Upper lobe of right lung (tissue), 1 donor: ENCODE measurements at regions not wholly inside any gene's neighbourhood (a gene's known extent, or its start where the extent isn't known, plus 50 kb on each side); places are given as distances from the start of the nearest gene placed in this dataset.

ENCODE experiments used
- ATAC-seq: fragments of 200-7000 bp; cut with Tn5 transposase; one replicate; pipeline ENCODE4 v1.9.1; 2020; ENCODE audit warnings: mild to moderate bottlenecking, moderate library complexity
- DNase-seq: peaks from one replicate; pipeline ENCODE4 v3.0.0-alpha.2; 2020
- H3K27ac ChIP-seq: fragments of 200-600 bp; one replicate; pipeline ENCODE4 v1.8.0; 2022
- H3K27me3 ChIP-seq: fragments of 200-600 bp; one replicate; pipeline ENCODE4 v1.8.0; 2022; ENCODE audit warnings: mild to moderate bottlenecking
- H3K36me3 ChIP-seq: fragments of 200-600 bp; one replicate; pipeline ENCODE4 v1.8.0; 2022
- H3K4me1 ChIP-seq: fragments of 200-600 bp; one replicate; pipeline ENCODE4 v1.8.0; 2022
- H3K4me3 ChIP-seq: fragments of 200-600 bp; one replicate; pipeline ENCODE4 v1.8.0; 2022; ENCODE audit warnings: mild to moderate bottlenecking
- H3K9me3 ChIP-seq: fragments of 200-600 bp; one replicate; pipeline ENCODE4 v1.8.0; 2022
- CTCF ChIP-seq: fragments of 200-600 bp; IDR thresholded peaks from one replicate; pipeline ENCODE4 v1.8.0; 2022; ENCODE audit warnings: antibody characterized with exemption
- intact Hi-C: fragments of 100-400 bp; cut with DNase I; formaldehyde crosslinking; loops from one replicate; pipeline ENCODE4 v1.11.0; 2022
- donor health status: DM: no; HTN: yes; CAD: no; lungs with severe emphysema.

- no peaks in the 10 kb centered on the region for H3K36me3 ChIP-seq
- H3K4me1 ChIP-seq, result no peaks in the 10 kb centered on the region
- no peak for ATAC-seq
- intact Hi-C loops, result no loop called here
- H3K27ac ChIP-seq, result no peak overlapping the region
- no peak for TF ChIP-seq CTCF
- DNase-seq, result no peak
- no peak overlapping the region for H3K4me3 ChIP-seq
- H3K9me3 ChIP-seq, result no peaks in the 10 kb centered on the region
- peaks cover 4% of the 10 kb centered on the region for H3K27me3 ChIP-seq
These were observed 93.9 kb upstream of the VIPR2 start for GRCh38 chr7:159238541-159238940.

- Histone ChIP-seq H3K4me1 (no peaks in the 10 kb centered on the region), H3K36me3 (no peaks in the 10 kb centered on the region), H3K27me3 (peaks cover 4% of the 10 kb centered on the region), H3K27ac (no peak overlapping the region), H3K4me3 (no peak overlapping the region), H3K9me3 (no peaks in the 10 kb centered on the region)
- intact Hi-C loops, result no loop called here
- DNase-seq (no peak), ATAC-seq (no peak)
- TF ChIP-seq CTCF, result no peak
These were observed 92.5 kb upstream of the VIPR2 start for GRCh38 chr7:159237022-159237653.

GRCh38 chr7:159231017-159231416, 86.3 kb upstream of the VIPR2 start:
- DNase-seq (no peak), ATAC-seq (no peak)
- intact Hi-C loops, result no loop called here
- TF ChIP-seq CTCF, result no peak
- no peak overlapping the region for H3K4me3 ChIP-seq
- no peaks in the 10 kb centered on the region for H3K9me3 ChIP-seq
- H3K27ac ChIP-seq, result no peak overlapping the region
- peaks cover 4% of the 10 kb centered on the region for H3K27me3 ChIP-seq
- H3K4me1 ChIP-seq, result no peaks in the 10 kb centered on the region
- no peaks in the 10 kb centered on the region for H3K36me3 ChIP-seq

GRCh38 chr7:159229683-159230475, 85.2 kb upstream of the VIPR2 start:
- no peaks in the 10 kb centered on the region for H3K4me1 ChIP-seq
- DNase-seq, result no peak
- no peak for ATAC-seq
- no peak for TF ChIP-seq CTCF
- intact Hi-C loops, result no loop called here
- no peaks in the 10 kb centered on the region for H3K36me3 ChIP-seq
- no peak overlapping the region for H3K27ac ChIP-seq
- H3K27me3 ChIP-seq, result peaks cover 4% of the 10 kb centered on the region
- H3K9me3 ChIP-seq, result no peaks in the 10 kb centered on the region
- no peak overlapping the region for H3K4me3 ChIP-seq

- no peaks in the 10 kb centered on the region for H3K36me3 ChIP-seq
- H3K27ac ChIP-seq, result no peak overlapping the region
- ATAC-seq, result peak; percentile 68
- DNase-seq, result no peak
- no peaks in the 10 kb centered on the region for H3K27me3 ChIP-seq
- TF ChIP-seq CTCF, result no peak
- intact Hi-C loops, result no loop called here
- no peak overlapping the region for H3K4me3 ChIP-seq
- H3K9me3 ChIP-seq, result no peaks in the 10 kb centered on the region
- H3K4me1 ChIP-seq, result no peaks in the 10 kb centered on the region
These were observed 82.8 kb upstream of the VIPR2 start for GRCh38 chr7:159227433-159227832.
